GM12891 (cell line): ENCODE measurements at regions not wholly inside any gene's neighbourhood (a gene's known extent, or its start where the extent isn't known, plus 50 kb on each side); places are given as distances from the start of the nearest gene placed in this dataset.
"Not testable (repeated sequence)": the region's sequence is repeated elsewhere in the genome, so short reads cannot be mapped to it uniquely, and the experiment has no call there.

Source experiments
- DNase-seq: peaks from one replicate; pipeline ENCODE4 v3.0.0; 2011; ENCODE audit warnings: low spot score; ENCODE audit not compliant: insufficient read length
- FAIRE-seq: peaks from 2 replicates; lab custom pipeline; 2011; peaks lifted over from hg19 to GRCh38; lab: Jason Lieb, UNC
- PAX5 ChIP-seq: IDR thresholded peaks from 2 replicates; pipeline ENCODE4 v1.6.1; 2011; ENCODE audit warnings: low read length, moderate library complexity, mild to moderate bottlenecking; ENCODE audit not compliant: insufficient read depth, severe bottlenecking
- POLR2A ChIP-seq: IDR thresholded peaks from 2 replicates; pipeline ENCODE4 v1.6.1; 2011; ENCODE audit warnings: low read depth, low read length, control low read depth
- POLR2AphosphoS5 ChIP-seq: IDR thresholded peaks from 2 replicates; pipeline ENCODE4 v1.6.1; 2011; ENCODE audit warnings: low read depth, low read length, control low read depth
- POU2F2 ChIP-seq: IDR thresholded peaks from 2 replicates; pipeline ENCODE4 v1.6.1; 2011; ENCODE audit warnings: low read depth, mild to moderate bottlenecking, control low read depth, low read length, moderate library complexity
- SPI1 ChIP-seq: IDR thresholded peaks from 2 replicates; pipeline ENCODE4 v1.6.1; 2011; ENCODE audit warnings: low read depth, low read length, control low read depth
- TAF1 ChIP-seq: IDR thresholded peaks from 2 replicates; pipeline ENCODE4 v1.6.1; 2011; ENCODE audit warnings: low read depth, low read length, control low read depth

GRCh38 chr15:99788156-99788555 is 54.9 kb upstream of the LYSMD4 start:
- DNase-seq: no peak
- no peak for TF ChIP-seq PAX5
- no peak for TF ChIP-seq POU2F2
- TF ChIP-seq TAF1: no peak
- no peak for TF ChIP-seq POLR2AphosphoS5
- TF ChIP-seq SPI1: no peak
- TF ChIP-seq POLR2A: no peak
- FAIRE-seq: no peak

- not testable (repeated sequence) for FAIRE-seq, DNase-seq
Measured at GRCh38 chr15:99784800-99785199, 51.6 kb upstream of the LYSMD4 start.

GRCh38 chr15:99783918-99784619 is 50.8 kb upstream of the LYSMD4 start:
- FAIRE-seq, DNase-seq: not testable (repeated sequence)
